GM21447 (cell line): ENCODE measurements at regions not wholly inside any gene's neighbourhood (a gene's known extent, or its start where the extent isn't known, plus 50 kb on each side); places are given as distances from the start of the nearest gene placed in this dataset.

Source experiments
- ATAC-seq: cut with Tn5 transposase; IDR thresholded peaks from one replicate; pipeline ENCODE4 v1.9.1; 2021; ENCODE audit not compliant: unreplicated experiment

GRCh38 chr20:11328839-11329238 is 588.9 kb upstream of the BTBD3 start:
- no peak for ATAC-seq

- no peak for ATAC-seq
These were observed 588.4 kb upstream of the BTBD3 start for GRCh38 chr20:11329271-11329670.

DNA sequence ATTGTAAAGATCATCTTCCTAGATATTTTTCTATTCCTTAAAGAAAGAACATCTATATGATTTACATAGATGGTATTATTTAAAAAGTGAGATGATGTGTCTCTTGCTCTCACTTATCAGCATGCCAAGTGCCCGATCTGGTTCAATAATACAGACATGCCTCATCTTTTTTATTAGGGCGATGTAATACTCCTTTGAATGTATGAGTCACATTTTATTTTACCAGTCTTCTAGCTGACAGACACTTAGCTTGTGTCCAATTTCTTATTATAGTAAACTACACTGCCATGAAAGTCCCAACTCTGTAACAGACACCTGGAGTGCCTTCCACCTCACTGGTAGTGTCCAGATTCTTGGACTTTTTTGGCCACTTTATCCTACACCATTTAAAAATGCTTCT is 586.6 kb upstream of the BTBD3 start:
- ATAC-seq = no peak

DNA sequence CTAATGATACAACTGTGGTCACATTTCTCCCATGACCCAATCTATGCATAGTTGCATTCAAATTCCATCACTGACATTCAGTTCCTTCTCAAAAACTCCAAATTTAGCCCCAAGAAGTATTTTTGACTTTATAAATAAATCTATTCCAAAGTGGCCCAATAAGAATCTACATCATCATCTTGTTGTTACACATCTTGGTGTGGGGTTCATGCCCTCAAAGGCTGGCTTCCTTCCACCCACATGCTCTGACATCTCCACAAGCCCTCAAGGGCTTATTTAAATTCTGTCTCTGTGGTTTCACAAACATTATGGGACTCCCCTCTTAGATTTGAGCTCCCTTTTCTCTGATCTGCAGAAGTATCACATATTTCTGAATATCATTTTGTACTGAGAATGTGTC is 585.3 kb upstream of the BTBD3 start:
- no peak for ATAC-seq

DNA sequence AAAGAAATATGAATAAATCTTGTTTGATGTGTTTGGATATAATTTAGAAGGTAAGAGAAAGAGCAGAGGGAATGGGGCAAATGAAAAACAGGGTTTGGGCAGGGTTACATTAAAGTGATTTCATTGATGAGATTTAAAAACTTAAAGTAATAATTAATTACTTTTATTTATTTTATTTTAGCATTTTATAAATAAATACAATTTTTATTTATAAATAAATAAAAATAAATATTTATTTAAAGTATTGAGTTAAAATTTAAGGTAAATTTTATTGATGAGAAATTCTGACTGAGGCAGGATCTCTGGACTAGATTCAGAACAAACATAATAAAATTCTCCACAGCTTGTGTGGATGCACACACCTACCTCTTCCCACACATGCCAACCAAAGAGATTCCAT is 584.1 kb upstream of the BTBD3 start:
- ATAC-seq = no peak

GRCh38 chr20:11337361-11338130 is 580.1 kb upstream of the BTBD3 start:
- no peak for ATAC-seq

DNA sequence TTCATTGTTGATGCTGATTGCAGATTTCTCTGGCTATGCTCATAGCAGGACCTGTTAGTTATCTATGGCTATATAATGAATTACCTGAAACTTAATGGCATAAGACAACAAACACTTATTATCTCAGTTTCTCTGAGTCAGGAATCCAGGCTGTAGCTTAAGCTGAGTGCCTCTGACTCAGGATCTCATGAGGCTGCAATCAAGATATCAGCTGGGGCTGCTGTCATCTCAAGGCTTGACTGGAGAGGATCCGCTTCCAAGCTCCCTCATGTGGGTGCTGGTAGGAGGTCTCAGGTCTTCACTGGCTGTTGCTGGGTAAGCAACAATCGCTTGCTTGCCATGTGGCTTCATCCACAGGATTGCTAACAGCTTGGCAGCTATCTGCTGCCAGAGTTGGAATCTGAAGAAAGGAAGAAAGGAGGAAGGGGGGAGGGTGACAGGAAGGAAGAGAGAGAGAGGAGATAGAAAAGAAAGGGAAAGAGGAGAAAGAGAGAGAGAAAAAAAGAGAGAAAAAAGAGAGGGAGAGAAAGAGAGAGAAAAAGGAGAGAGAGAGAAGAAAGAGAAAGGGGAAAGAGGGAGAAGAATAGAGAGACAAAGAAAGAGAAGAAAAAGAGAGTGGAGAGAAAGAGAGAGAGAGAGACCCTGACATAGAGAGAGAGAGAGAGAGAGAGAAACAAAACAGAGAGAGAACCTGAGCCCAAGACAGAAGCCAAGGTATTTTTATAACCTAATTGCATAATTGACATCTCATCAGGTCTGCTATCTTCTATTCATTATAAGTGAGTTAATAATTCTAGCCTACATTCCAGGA is 579.0 kb upstream of the BTBD3 start:
- ATAC-seq = no peak

DNA sequence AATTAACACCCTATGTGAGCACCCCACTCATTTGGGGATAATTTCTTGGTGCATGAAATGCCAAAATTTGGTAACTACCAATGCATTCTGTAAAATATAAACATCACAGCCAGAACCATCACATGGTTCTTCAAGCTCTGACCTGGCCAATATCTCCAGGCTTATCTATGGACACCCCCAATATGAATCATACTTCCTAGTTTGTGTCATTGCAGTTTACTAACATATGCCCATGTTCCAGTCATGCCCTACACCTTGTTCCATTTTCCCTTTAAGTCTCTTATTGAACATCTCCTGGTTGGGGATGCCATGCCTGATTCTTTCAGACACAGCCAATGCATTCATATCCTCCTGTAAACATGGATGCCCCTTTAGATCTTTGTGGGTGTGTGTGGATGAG is 572.8 kb upstream of the BTBD3 start:
- ATAC-seq = no peak

DNA sequence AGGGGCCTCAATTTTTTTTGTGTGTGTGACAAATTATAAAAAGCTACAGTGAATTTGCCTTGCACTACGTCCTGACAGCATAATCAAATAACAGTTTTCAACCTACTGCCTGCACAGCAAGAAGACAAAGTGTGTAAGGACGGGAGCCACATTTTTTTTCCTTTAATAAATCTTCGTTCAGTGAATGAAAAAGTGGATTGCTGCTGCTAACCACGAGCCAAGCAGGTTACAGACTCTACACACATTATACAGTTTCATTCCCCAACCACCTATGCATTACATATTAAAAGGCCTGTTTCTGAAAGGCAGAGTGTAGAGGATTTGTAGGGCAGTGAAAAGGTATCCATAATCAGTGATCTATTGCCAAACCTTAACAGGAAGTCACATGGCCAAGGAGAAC is 570.0 kb upstream of the BTBD3 start:
- ATAC-seq = no peak

DNA sequence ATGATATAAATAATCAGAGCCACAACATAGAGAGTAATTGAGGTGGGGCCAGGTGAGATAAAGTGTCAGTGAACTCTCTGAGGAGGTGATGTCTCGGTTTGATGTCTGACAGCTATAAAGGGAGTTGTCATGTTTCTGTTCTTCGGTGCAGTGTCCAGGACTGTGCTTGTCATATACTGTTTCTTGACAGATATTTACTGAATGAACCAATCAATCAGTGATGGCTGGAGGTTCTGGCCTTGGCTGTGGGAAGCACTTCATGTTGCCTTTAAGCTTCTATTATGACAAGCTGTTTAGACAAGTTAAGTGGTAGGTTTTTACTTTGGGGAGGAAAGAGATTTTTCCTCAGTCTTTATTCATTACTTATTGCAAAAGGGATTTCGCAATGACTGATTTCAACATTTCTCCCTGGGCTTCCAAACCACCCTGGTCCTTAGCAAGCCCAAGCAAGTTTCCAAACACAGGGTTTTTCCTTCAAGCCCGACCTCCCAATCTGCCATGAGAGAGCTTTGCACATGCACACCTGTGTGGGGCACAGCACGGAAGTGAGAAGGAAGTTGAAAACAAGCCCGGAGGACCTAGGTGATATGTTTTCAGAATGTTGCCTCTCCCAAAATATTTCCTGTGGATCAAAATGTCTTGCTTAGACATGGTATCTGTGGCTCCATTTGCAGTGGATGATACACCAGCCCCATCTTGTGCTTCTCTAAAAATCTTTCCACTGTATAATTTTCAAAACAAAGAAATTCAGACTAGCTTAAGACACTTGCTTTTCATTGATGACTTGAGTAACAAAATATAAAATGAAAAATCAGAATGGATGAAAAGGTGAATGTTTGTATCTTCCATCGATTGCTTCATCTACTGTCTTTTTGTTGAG is 567.3 kb upstream of the BTBD3 start:
- ATAC-seq = no peak

- ATAC-seq = no peak
These were observed 565.7 kb upstream of the BTBD3 start for GRCh38 chr20:11352041-11352440.

GRCh38 chr20:11354846-11355245 is 562.8 kb upstream of the BTBD3 start:
- ATAC-seq = no peak

- no peak for ATAC-seq
These were observed 562.3 kb upstream of the BTBD3 start for GRCh38 chr20:11355345-11355744.

- ATAC-seq = no peak
These were observed 561.6 kb upstream of the BTBD3 start for GRCh38 chr20:11356061-11356460.

DNA sequence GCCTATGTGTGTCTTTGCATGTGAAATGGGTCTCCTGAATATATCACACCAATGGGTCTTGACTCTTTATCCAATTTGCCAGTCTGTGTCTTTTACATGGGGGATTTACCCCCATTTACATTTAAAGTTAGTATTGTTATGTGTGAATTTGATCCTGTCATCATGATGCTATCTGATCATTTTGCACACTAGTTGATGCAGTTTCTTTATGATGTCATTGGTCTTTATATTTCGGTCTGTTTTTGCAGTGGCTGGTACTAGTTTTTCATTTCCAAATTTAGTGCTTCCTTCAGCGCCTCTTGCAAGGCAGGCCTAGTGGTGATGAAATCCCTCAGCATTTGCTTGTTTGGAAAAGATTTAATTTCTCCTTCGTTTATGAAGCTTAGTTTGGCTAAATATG is 555.2 kb upstream of the BTBD3 start:
- ATAC-seq = no peak

GRCh38 chr20:11364736-11365135 is 553.0 kb upstream of the BTBD3 start:
- no peak for ATAC-seq

DNA sequence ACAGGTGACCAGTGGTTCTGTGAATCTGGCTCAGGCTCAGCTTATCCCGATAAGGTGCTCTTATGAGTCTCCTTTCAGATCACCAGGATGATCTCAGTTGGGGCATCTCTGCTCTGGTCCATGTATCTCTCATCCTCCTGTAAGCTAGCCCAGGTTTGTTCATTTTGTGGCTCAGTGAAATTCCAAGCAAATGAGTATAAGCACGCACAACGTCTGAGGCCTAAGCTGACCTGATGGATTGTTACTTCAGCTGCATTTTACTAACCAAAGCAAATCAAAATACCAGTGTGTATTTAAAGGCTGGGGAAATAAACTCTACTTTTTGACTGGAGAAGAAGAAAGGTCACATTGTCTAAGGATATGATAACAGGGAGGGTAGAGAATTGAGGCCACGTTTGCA is 551.0 kb upstream of the BTBD3 start:
- no peak for ATAC-seq

- no peak for ATAC-seq
These were observed 549.2 kb upstream of the BTBD3 start for GRCh38 chr20:11368499-11368898.

- ATAC-seq = no peak
These were observed 548.6 kb upstream of the BTBD3 start for GRCh38 chr20:11368965-11369711.

GRCh38 chr20:11371831-11372230 is 545.9 kb upstream of the BTBD3 start:
- ATAC-seq = no peak
